ENCODE measurements at regions not wholly inside any gene's neighbourhood (a gene's known extent, or its start where the extent isn't known, plus 50 kb on each side); places are given as distances from the start of the nearest gene placed in this dataset.

GRCh38 chr1:79441238-79441637 is 434.7 kb upstream of the ADGRL4 start:
- TF ChIP-seq, protein P1, sequence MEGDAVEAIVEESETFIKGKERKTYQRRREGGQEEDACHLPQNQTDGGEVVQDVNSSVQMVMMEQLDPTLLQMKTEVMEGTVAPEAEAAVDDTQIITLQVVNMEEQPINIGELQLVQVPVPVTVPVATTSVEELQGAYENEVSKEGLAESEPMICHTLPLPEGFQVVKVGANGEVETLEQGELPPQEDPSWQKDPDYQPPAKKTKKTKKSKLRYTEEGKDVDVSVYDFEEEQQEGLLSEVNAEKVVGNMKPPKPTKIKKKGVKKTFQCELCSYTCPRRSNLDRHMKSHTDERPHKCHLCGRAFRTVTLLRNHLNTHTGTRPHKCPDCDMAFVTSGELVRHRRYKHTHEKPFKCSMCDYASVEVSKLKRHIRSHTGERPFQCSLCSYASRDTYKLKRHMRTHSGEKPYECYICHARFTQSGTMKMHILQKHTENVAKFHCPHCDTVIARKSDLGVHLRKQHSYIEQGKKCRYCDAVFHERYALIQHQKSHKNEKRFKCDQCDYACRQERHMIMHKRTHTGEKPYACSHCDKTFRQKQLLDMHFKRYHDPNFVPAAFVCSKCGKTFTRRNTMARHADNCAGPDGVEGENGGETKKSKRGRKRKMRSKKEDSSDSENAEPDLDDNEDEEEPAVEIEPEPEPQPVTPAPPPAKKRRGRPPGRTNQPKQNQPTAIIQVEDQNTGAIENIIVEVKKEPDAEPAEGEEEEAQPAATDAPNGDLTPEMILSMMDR (IDR thresholded peaks at IDR 0.05): no peak
- no peak overlapping the region for H3K27ac Mint-ChIP-seq (ENCODE audit: unreplicated experiment)
- no peaks in the 10 kb centered on the region for H3K36me3 Mint-ChIP-seq (ENCODE audit: unreplicated experiment)
- no peak for DNase-seq (ENCODE audit: extremely low spot score, unreplicated experiment)
- no peak overlapping the region for H3K4me3 Mint-ChIP-seq (ENCODE audit: unreplicated experiment)
- no peaks in the 10 kb centered on the region for H3K27me3 Mint-ChIP-seq (ENCODE audit: unreplicated experiment)
- peaks cover 6% of the 10 kb centered on the region for H3K9me3 Mint-ChIP-seq (ENCODE audit: unreplicated experiment)
- H3K4me1 Mint-ChIP-seq (ENCODE audit: unreplicated experiment): no peaks in the 10 kb centered on the region

DNA sequence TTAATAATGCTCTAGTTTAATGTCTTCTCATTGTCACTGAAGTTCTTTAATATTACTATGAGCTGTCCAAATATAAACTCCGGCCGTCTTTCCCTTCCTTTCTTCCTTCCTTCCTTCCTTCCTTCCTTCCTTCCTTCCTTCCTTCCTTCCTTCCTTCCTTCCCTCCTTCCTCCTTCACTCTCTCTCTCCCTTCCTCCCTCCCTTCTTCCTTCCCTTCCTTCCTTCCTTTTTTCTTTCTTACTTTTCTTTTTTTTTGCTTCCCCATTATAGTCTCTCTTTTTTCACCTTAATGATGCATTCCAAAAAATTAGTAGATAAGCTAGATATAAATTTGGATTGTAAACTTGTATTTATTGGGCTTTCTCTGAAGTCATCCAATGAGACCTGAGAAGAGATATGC is 431.0 kb upstream of the ADGRL4 start:
- no peak overlapping the region for H3K27ac Mint-ChIP-seq (ENCODE audit: unreplicated experiment)

DNA sequence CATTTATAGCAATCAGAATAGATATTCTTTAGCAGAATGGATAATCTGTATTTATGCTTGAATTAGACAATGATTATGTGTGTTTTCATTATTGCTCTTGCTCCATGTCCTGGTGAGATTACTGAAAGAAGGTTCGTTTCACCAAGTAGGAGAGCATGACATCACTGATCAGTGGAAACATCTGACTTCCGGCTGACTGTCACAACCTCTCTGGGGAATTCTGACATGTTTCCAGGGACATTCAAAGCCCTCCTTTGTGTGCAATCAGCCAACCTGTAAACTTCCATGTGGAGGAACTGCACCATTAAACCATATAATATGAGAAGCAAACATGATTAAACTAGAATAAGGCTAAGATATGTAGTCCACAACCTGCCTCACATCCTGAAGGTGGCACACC is 424.8 kb upstream of the ADGRL4 start:
- TF ChIP-seq, protein P1 (IDR thresholded peaks at IDR 0.05): no peak
- H3K9me3 Mint-ChIP-seq (ENCODE audit: unreplicated experiment): no peaks in the 10 kb centered on the region
- no peaks in the 10 kb centered on the region for H3K36me3 Mint-ChIP-seq (ENCODE audit: unreplicated experiment)
- no peak overlapping the region for H3K4me3 Mint-ChIP-seq (ENCODE audit: unreplicated experiment)
- no peak for DNase-seq (ENCODE audit: extremely low spot score, unreplicated experiment)
- no peaks in the 10 kb centered on the region for H3K27me3 Mint-ChIP-seq (ENCODE audit: unreplicated experiment)
- no peak overlapping the region for H3K27ac Mint-ChIP-seq (ENCODE audit: unreplicated experiment)
- no peaks in the 10 kb centered on the region for H3K4me1 Mint-ChIP-seq (ENCODE audit: unreplicated experiment)

More for the DNA sequence above, 431.0 kb upstream of the ADGRL4 start:
- Mint-ChIP-seq H3K27me3 (ENCODE audit: unreplicated experiment) (no peaks in the 10 kb centered on the region), H3K4me1 (ENCODE audit: unreplicated experiment) (no peaks in the 10 kb centered on the region), H3K36me3 (ENCODE audit: unreplicated experiment) (no peaks in the 10 kb centered on the region), H3K4me3 (ENCODE audit: unreplicated experiment) (no peak overlapping the region), H3K9me3 (ENCODE audit: unreplicated experiment) (no peaks in the 10 kb centered on the region)
- no peak for DNase-seq (ENCODE audit: extremely low spot score, unreplicated experiment)
- TF ChIP-seq, protein P1 (IDR thresholded peaks at IDR 0.05): no peak

GRCh38 chr1:79430437-79430836 is 423.9 kb upstream of the ADGRL4 start:
- Mint-ChIP-seq H3K4me1 (ENCODE audit: unreplicated experiment) (no peaks in the 10 kb centered on the region), H3K27me3 (ENCODE audit: unreplicated experiment) (no peaks in the 10 kb centered on the region), H3K4me3 (ENCODE audit: unreplicated experiment) (no peak overlapping the region), H3K9me3 (ENCODE audit: unreplicated experiment) (no peaks in the 10 kb centered on the region), H3K27ac (ENCODE audit: unreplicated experiment) (no peak overlapping the region), H3K36me3 (ENCODE audit: unreplicated experiment) (no peaks in the 10 kb centered on the region)
- TF ChIP-seq, protein P1 (IDR thresholded peaks at IDR 0.05): no peak
- DNase-seq (ENCODE audit: extremely low spot score, unreplicated experiment): no peak

DNA sequence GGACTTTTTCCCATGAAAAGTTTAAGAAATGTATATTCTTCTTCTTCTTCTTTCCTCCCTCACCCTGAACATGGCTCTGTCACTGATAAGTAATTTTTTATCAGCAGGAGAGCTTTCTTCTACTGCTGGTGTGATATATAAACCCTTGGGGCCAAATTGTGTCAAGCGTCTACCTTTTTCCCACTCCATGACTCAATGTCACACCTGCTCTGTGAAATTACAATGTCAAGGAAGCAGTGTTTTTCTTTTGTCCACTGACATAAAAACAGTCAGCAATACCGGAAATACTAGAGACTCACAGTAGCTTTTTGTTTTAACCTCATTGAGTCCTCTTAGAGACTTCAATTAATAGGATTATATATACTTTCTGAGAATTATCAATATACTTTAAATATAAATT is 416.2 kb upstream of the ADGRL4 start:
- no peaks in the 10 kb centered on the region for H3K36me3 Mint-ChIP-seq (ENCODE audit: unreplicated experiment)
- no peak for DNase-seq (ENCODE audit: extremely low spot score, unreplicated experiment)
- H3K27ac Mint-ChIP-seq (ENCODE audit: unreplicated experiment): no peak overlapping the region
- TF ChIP-seq, protein P1 (IDR thresholded peaks at IDR 0.05): no peak
- H3K9me3 Mint-ChIP-seq (ENCODE audit: unreplicated experiment): no peaks in the 10 kb centered on the region
- H3K4me1 Mint-ChIP-seq (ENCODE audit: unreplicated experiment): no peaks in the 10 kb centered on the region
- H3K4me3 Mint-ChIP-seq (ENCODE audit: unreplicated experiment): no peak overlapping the region
- H3K27me3 Mint-ChIP-seq (ENCODE audit: unreplicated experiment): no peaks in the 10 kb centered on the region
